ENCODE measurements at regions not wholly inside any gene's neighbourhood (a gene's known extent, or its start where the extent isn't known, plus 50 kb on each side); places are given as distances from the start of the nearest gene placed in this dataset.

GRCh38 chr15:31828594-31828993, 201.7 kb upstream of the CHRNA7 start:
- peaks cover 4% of the 10 kb centered on the region for H3K27me3 Mint-ChIP-seq (ENCODE audit: insufficient read depth)
- H3K27ac Mint-ChIP-seq = no peak overlapping the region
- no peak for DNase-seq (ENCODE audit: low spot score)
- no peak overlapping the region for H3K4me3 Mint-ChIP-seq
- no peaks in the 10 kb centered on the region for H3K36me3 Mint-ChIP-seq (ENCODE audit: low read depth)
- no peaks in the 10 kb centered on the region for H3K9me3 Mint-ChIP-seq
- H3K4me1 Mint-ChIP-seq (ENCODE audit: low read depth) = no peaks in the 10 kb centered on the region
- intact Hi-C loops (cut with micrococcal nuclease) = loop anchor here (10.0 kb wide), 1 partner anchor 156 kb away; no protein-coding TSS in a partner anchor

- intact Hi-C loops (cut with micrococcal nuclease) = no loop called here
- no peaks in the 10 kb centered on the region for H3K9me3 Mint-ChIP-seq
- DNase-seq (ENCODE audit: low spot score) = no peak
- H3K4me1 Mint-ChIP-seq (ENCODE audit: low read depth) = no peaks in the 10 kb centered on the region
- no peaks in the 10 kb centered on the region for H3K36me3 Mint-ChIP-seq (ENCODE audit: low read depth)
- H3K27ac Mint-ChIP-seq = no peak overlapping the region
- H3K27me3 Mint-ChIP-seq (ENCODE audit: insufficient read depth) = no peaks in the 10 kb centered on the region
- H3K4me3 Mint-ChIP-seq = no peak overlapping the region
Measured at GRCh38 chr15:31830591-31830990, 199.7 kb upstream of the CHRNA7 start.

DNA sequence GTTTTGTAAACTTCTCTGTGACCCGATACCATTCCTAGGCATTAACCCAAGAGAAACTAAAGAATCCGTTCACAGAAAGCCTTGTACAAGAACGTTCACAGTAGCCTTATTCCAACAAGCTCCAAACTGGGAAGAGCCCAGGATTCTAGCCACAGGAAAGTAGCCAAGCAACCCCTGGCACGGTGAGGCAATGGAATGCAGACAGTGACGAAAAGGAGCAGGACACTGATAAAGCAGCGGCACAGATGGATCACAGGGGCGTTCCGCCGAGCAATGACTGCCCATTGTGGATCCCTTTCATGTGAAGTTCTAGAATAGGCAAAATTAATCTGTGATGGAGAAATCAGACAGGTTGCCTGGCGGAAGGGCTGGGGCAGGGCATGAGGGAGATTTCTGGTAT, 198.7 kb upstream of the CHRNA7 start:
- H3K27ac Mint-ChIP-seq = no peak overlapping the region
- H3K27me3 Mint-ChIP-seq (ENCODE audit: insufficient read depth) = no peaks in the 10 kb centered on the region
- intact Hi-C loops (cut with micrococcal nuclease) = no loop called here
- no peaks in the 10 kb centered on the region for H3K9me3 Mint-ChIP-seq
- no peaks in the 10 kb centered on the region for H3K36me3 Mint-ChIP-seq (ENCODE audit: low read depth)
- no peak overlapping the region for H3K4me3 Mint-ChIP-seq
- DNase-seq (ENCODE audit: low spot score) = no peak
- H3K4me1 Mint-ChIP-seq (ENCODE audit: low read depth) = no peaks in the 10 kb centered on the region

DNA sequence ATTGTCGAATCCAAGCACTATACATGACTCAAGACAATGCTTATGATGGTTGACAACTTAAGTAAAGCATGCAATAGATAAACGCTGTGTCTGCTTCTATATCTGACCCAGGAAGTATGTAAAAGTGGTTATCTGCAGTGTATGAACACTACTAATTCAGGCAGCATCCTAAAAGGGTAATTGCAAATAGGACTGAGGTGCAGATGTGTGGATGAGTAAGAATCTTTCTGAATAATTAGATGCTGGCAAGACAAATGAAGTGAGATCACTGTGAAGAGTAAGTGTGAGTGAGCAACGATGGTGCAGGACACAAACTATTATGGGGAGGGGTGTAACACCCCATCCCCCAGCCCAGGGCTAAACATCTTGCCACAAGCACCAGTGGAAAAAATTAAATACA, 195.7 kb upstream of the CHRNA7 start:
- Mint-ChIP-seq H3K36me3 (ENCODE audit: low read depth) (no peaks in the 10 kb centered on the region), H3K4me3 (no peak overlapping the region), H3K27ac (no peak overlapping the region), H3K27me3 (ENCODE audit: insufficient read depth) (no peaks in the 10 kb centered on the region), H3K4me1 (ENCODE audit: low read depth) (no peaks in the 10 kb centered on the region), H3K9me3 (no peaks in the 10 kb centered on the region)
- no peak for DNase-seq (ENCODE audit: low spot score)
- intact Hi-C loops (cut with micrococcal nuclease) = no loop called here

- Mint-ChIP-seq H3K27ac (no peak overlapping the region), H3K4me1 (ENCODE audit: low read depth) (no peaks in the 10 kb centered on the region), H3K27me3 (ENCODE audit: insufficient read depth) (no peaks in the 10 kb centered on the region), H3K36me3 (ENCODE audit: low read depth) (no peaks in the 10 kb centered on the region), H3K4me3 (no peak overlapping the region), H3K9me3 (no peaks in the 10 kb centered on the region)
- intact Hi-C loops (cut with micrococcal nuclease) = no loop called here
- no peak for DNase-seq (ENCODE audit: low spot score)
Measured at GRCh38 chr15:31839388-31839787, 190.9 kb upstream of the CHRNA7 start.

GRCh38 chr15:31840849-31841476, 189.4 kb upstream of the CHRNA7 start:
- Mint-ChIP-seq H3K4me1 (ENCODE audit: low read depth) (no peaks in the 10 kb centered on the region), H3K27me3 (ENCODE audit: insufficient read depth) (no peaks in the 10 kb centered on the region), H3K36me3 (ENCODE audit: low read depth) (no peaks in the 10 kb centered on the region), H3K27ac (no peak overlapping the region), H3K4me3 (no peak overlapping the region), H3K9me3 (no peaks in the 10 kb centered on the region)
- intact Hi-C loops (cut with micrococcal nuclease) = no loop called here
- no peak for DNase-seq (ENCODE audit: low spot score)

- Mint-ChIP-seq H3K27me3 (ENCODE audit: insufficient read depth) (no peaks in the 10 kb centered on the region), H3K4me3 (no peak overlapping the region), H3K36me3 (ENCODE audit: low read depth) (no peaks in the 10 kb centered on the region), H3K27ac (no peak overlapping the region), H3K9me3 (no peaks in the 10 kb centered on the region), H3K4me1 (ENCODE audit: low read depth) (no peaks in the 10 kb centered on the region)
- DNase-seq (ENCODE audit: low spot score) = no peak
- intact Hi-C loops (cut with micrococcal nuclease) = no loop called here
Measured at GRCh38 chr15:31842532-31843195, 187.7 kb upstream of the CHRNA7 start.

- H3K4me3 Mint-ChIP-seq = no peak overlapping the region
- H3K36me3 Mint-ChIP-seq (ENCODE audit: low read depth) = no peaks in the 10 kb centered on the region
- intact Hi-C loops (cut with micrococcal nuclease) = no loop called here
- no peak for DNase-seq (ENCODE audit: low spot score)
- no peaks in the 10 kb centered on the region for H3K4me1 Mint-ChIP-seq (ENCODE audit: low read depth)
- H3K9me3 Mint-ChIP-seq = no peaks in the 10 kb centered on the region
- H3K27ac Mint-ChIP-seq = no peak overlapping the region
- H3K27me3 Mint-ChIP-seq (ENCODE audit: insufficient read depth) = no peaks in the 10 kb centered on the region
Measured at GRCh38 chr15:31843426-31844055, 186.8 kb upstream of the CHRNA7 start.

GRCh38 chr15:31845791-31846190, 184.5 kb upstream of the CHRNA7 start:
- Mint-ChIP-seq H3K27ac (no peak overlapping the region), H3K9me3 (no peaks in the 10 kb centered on the region), H3K4me1 (ENCODE audit: low read depth) (no peaks in the 10 kb centered on the region), H3K4me3 (no peak overlapping the region), H3K36me3 (ENCODE audit: low read depth) (no peaks in the 10 kb centered on the region), H3K27me3 (ENCODE audit: insufficient read depth) (no peaks in the 10 kb centered on the region)
- intact Hi-C loops (cut with micrococcal nuclease) = no loop called here
- DNase-seq (ENCODE audit: low spot score) = no peak

DNA sequence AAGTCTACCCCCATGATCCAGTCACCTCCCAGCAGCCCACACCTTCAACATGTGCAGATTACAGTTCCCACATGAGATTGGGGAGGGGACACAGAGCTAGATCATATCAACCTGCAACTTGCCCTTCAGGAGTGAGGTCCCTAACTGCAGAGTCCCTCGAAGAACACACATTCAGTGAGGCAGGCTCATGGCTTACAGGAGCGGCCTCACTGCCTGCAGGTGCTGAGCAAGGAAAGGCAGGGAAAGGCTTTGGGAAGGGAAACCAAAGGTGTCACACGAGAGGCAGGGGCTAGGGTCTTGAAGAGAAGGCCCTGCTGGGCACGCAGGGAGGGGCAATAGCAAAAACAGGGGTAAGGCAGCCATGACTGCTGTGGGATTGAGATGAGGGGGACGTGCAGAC, 182.4 kb upstream of the CHRNA7 start:
- H3K9me3 Mint-ChIP-seq = no peaks in the 10 kb centered on the region
- no peaks in the 10 kb centered on the region for H3K27me3 Mint-ChIP-seq (ENCODE audit: insufficient read depth)
- H3K4me3 Mint-ChIP-seq = no peak overlapping the region
- no peak for DNase-seq (ENCODE audit: low spot score)
- no peaks in the 10 kb centered on the region for H3K4me1 Mint-ChIP-seq (ENCODE audit: low read depth)
- H3K27ac Mint-ChIP-seq = no peak overlapping the region
- intact Hi-C loops (cut with micrococcal nuclease) = no loop called here
- H3K36me3 Mint-ChIP-seq (ENCODE audit: low read depth) = no peaks in the 10 kb centered on the region

DNA sequence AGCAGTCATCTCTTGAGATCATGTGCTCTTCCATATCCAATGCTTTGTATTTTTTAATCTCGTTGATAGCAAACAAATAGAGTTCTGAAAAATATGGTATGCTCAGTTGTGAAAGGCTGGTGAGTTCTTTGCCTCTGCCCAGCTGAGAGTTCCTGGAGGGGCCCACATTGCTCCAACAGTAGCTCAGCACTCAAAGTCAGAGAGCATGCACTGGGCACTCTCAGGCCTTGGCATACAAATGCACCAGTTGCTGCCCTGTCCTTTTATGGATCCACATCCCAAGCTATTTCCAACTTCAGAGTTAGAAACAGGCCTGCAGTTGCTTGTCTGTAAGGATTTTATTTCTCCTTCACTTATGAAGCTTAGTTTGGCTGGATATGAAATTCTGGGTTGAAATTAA, 181.7 kb upstream of the CHRNA7 start:
- intact Hi-C loops (cut with micrococcal nuclease) = no loop called here
- Mint-ChIP-seq H3K4me1 (ENCODE audit: low read depth) (no peaks in the 10 kb centered on the region), H3K36me3 (ENCODE audit: low read depth) (no peaks in the 10 kb centered on the region), H3K27ac (no peak overlapping the region), H3K27me3 (ENCODE audit: insufficient read depth) (no peaks in the 10 kb centered on the region), H3K9me3 (no peaks in the 10 kb centered on the region), H3K4me3 (no peak overlapping the region)
- no peak for DNase-seq (ENCODE audit: low spot score)

DNA sequence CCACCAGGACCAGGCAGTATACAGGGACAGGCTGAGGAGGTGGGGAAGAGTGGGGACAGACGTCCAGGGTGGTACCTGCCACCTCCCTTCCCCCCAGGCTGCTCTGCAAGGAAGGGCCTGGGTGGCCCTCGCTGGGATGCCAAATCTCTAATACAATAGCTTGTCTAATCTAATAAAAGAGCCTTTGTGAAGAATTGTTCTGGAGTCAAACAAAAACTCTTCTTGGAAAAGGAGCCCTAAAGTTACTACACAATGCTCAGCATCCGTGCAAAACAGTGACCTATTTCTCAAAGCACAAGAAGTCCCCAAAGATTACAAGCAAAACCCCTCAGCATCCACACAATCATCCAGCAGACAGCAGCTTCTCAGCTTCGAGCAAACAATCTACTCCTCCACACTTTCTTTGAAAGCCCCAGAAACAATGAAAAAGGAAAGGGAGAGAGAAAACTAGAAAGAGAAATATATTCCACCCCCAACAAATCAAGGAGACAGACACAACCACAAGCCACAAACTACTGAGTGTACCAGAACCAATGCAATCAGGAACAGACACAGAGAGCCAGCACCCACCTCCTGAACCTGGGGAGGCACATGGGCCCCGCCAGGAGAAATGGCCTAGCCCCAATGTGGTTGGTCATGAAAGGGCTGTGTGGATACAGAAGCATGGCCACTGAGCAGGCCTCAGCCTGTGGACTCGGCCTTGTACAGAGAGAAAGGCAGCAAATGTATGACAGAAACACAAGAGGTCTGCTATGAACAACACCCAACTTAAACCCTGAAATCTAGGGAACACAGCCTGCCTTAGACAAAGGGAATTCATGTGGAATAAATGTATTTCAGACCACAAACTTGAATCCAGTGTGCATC, 177.1 kb upstream of the CHRNA7 start:
- Mint-ChIP-seq H3K4me1 (ENCODE audit: low read depth) (no peaks in the 10 kb centered on the region), H3K27me3 (ENCODE audit: insufficient read depth) (no peaks in the 10 kb centered on the region), H3K36me3 (ENCODE audit: low read depth) (no peaks in the 10 kb centered on the region), H3K27ac (no peak overlapping the region), H3K4me3 (no peak overlapping the region), H3K9me3 (no peaks in the 10 kb centered on the region)
- intact Hi-C loops (cut with micrococcal nuclease) = no loop called here
- no peak for DNase-seq (ENCODE audit: low spot score)

- intact Hi-C loops (cut with micrococcal nuclease) = no loop called here
- no peaks in the 10 kb centered on the region for H3K36me3 Mint-ChIP-seq (ENCODE audit: low read depth)
- DNase-seq (ENCODE audit: low spot score) = no peak
- no peaks in the 10 kb centered on the region for H3K9me3 Mint-ChIP-seq
- no peak overlapping the region for H3K4me3 Mint-ChIP-seq
- H3K27ac Mint-ChIP-seq = no peak overlapping the region
- no peaks in the 10 kb centered on the region for H3K27me3 Mint-ChIP-seq (ENCODE audit: insufficient read depth)
- H3K4me1 Mint-ChIP-seq (ENCODE audit: low read depth) = no peaks in the 10 kb centered on the region
Measured at GRCh38 chr15:31856581-31856980, 173.7 kb upstream of the CHRNA7 start.

Data from activated T-helper 1 cell treated with anti-CD3 and anti-CD28 coated beads, Interleukin-12 subunit alpha, Interleukin-12 subunit beta, Interleukin-2, Interleukin-4 antibody, amounts not matched to agents 30 ng/mL and 10 ng/mL and 1 ng/mL, durations not matched to agents 14 hours and 24 hours and 36 hours (primary cell).